Activated naive CD4-positive, alpha-beta T cell treated with anti-CD3 and anti-CD28 coated beads, Interleukin-2, amount 10 ng/mL, durations not matched to agents 7 days and 5 days (primary cell): ENCODE measurements at regions not wholly inside any gene's neighbourhood (a gene's known extent, or its start where the extent isn't known, plus 50 kb on each side); places are given as distances from the start of the nearest gene placed in this dataset.

Experiments used
- CTCF ChIA-PET: fragments of 350-600 bp; sonication (Branson Sonifier 250); formaldehyde crosslinking; loops from one replicate; lab custom pipeline; 2021; ENCODE audit warnings: antibody characterized with exemption; lab: Charles Lee
- DNase-seq: peaks from one replicate; pipeline ENCODE4 v3.0.0-alpha.2; 2020
- H3K27ac Mint-ChIP-seq: one replicate; pipeline ENCODE4 v1.8.0; 2021; ENCODE audit warnings: mild to moderate bottlenecking, moderate library complexity, mixed read lengths
- H3K27me3 Mint-ChIP-seq: one replicate; pipeline ENCODE4 v1.8.0; 2021; ENCODE audit warnings: mild to moderate bottlenecking, mixed read lengths
- H3K36me3 Mint-ChIP-seq: one replicate; pipeline ENCODE4 v1.8.0; 2021; ENCODE audit warnings: mixed read lengths
- H3K4me1 Mint-ChIP-seq: one replicate; pipeline ENCODE4 v1.8.0; 2021; ENCODE audit warnings: mixed read lengths
- H3K4me3 Mint-ChIP-seq: one replicate; pipeline ENCODE4 v1.8.0; 2021; ENCODE audit warnings: mild to moderate bottlenecking, moderate library complexity, mixed read lengths
- H3K9me3 Mint-ChIP-seq: one replicate; pipeline ENCODE4 v1.8.0; 2021; ENCODE audit warnings: mixed read lengths

- no peaks in the 10 kb centered on the region for H3K9me3 Mint-ChIP-seq
- H3K36me3 Mint-ChIP-seq = no peaks in the 10 kb centered on the region
- no peaks in the 10 kb centered on the region for H3K27me3 Mint-ChIP-seq
- CTCF ChIA-PET = no interaction called here
- H3K27ac Mint-ChIP-seq = no peak overlapping the region
- no peaks in the 10 kb centered on the region for H3K4me1 Mint-ChIP-seq
- no peak for DNase-seq
- no peak overlapping the region for H3K4me3 Mint-ChIP-seq
These were observed 1008.3 kb downstream of the PCDH18 start for GRCh38 chr4:136524039-136524438.

- Mint-ChIP-seq H3K36me3 (no peaks in the 10 kb centered on the region), H3K9me3 (no peaks in the 10 kb centered on the region), H3K27me3 (no peaks in the 10 kb centered on the region), H3K4me3 (no peak overlapping the region), H3K4me1 (no peaks in the 10 kb centered on the region), H3K27ac (no peak overlapping the region)
- DNase-seq = no peak
- CTCF ChIA-PET = no interaction called here
These were observed 1015.9 kb downstream of the PCDH18 start for GRCh38 chr4:136516371-136516770.

GRCh38 chr4:136505020-136505419 is 1027.3 kb downstream of the PCDH18 start:
- no peak overlapping the region for H3K27ac Mint-ChIP-seq
- peaks cover 2% of the 10 kb centered on the region for H3K9me3 Mint-ChIP-seq
- H3K4me3 Mint-ChIP-seq = no peak overlapping the region
- H3K4me1 Mint-ChIP-seq = no peaks in the 10 kb centered on the region
- CTCF ChIA-PET = no interaction called here
- H3K36me3 Mint-ChIP-seq = no peaks in the 10 kb centered on the region
- no peaks in the 10 kb centered on the region for H3K27me3 Mint-ChIP-seq
- no peak for DNase-seq

DNA sequence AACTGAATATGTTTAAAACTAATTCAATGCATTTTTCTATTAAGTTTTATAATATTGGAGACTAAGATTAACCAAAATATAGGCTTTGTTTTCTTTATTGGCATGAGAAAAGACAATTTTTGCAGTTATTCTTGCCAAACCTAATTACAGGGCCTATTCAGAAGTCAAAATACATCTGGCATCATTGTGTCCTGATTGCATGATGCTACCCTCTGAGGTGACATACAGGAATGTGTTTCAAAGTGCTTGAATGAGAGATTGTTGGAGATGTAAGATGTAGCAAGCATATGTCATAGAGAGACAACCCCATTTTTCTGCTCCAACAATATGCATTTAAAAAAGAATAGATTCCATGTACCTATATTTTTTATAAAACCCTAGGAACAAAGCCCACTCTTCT is 1036.4 kb downstream of the PCDH18 start:
- H3K36me3 Mint-ChIP-seq = no peaks in the 10 kb centered on the region
- H3K4me3 Mint-ChIP-seq = no peak overlapping the region
- H3K4me1 Mint-ChIP-seq = no peaks in the 10 kb centered on the region
- H3K9me3 Mint-ChIP-seq = no peaks in the 10 kb centered on the region
- H3K27me3 Mint-ChIP-seq = no peaks in the 10 kb centered on the region
- CTCF ChIA-PET = no interaction called here
- no peak for DNase-seq
- no peak overlapping the region for H3K27ac Mint-ChIP-seq

- no peak overlapping the region for H3K4me3 Mint-ChIP-seq
- CTCF ChIA-PET = no interaction called here
- H3K27ac Mint-ChIP-seq = no peak overlapping the region
- no peaks in the 10 kb centered on the region for H3K4me1 Mint-ChIP-seq
- no peaks in the 10 kb centered on the region for H3K9me3 Mint-ChIP-seq
- H3K27me3 Mint-ChIP-seq = no peaks in the 10 kb centered on the region
- no peak for DNase-seq
- H3K36me3 Mint-ChIP-seq = no peaks in the 10 kb centered on the region
These were observed 1037.2 kb downstream of the PCDH18 start for GRCh38 chr4:136495076-136495475.

GRCh38 chr4:136489101-136489500 is 1043.2 kb downstream of the PCDH18 start:
- Mint-ChIP-seq H3K27me3 (no peaks in the 10 kb centered on the region), H3K36me3 (no peaks in the 10 kb centered on the region), H3K4me3 (no peak overlapping the region), H3K9me3 (no peaks in the 10 kb centered on the region), H3K27ac (no peak overlapping the region), H3K4me1 (no peaks in the 10 kb centered on the region)
- CTCF ChIA-PET = no interaction called here
- DNase-seq = no peak

GRCh38 chr4:136484996-136485395 is 1047.3 kb downstream of the PCDH18 start:
- H3K4me3 Mint-ChIP-seq = no peak overlapping the region
- no peak overlapping the region for H3K27ac Mint-ChIP-seq
- H3K27me3 Mint-ChIP-seq = no peaks in the 10 kb centered on the region
- no peaks in the 10 kb centered on the region for H3K4me1 Mint-ChIP-seq
- no peaks in the 10 kb centered on the region for H3K36me3 Mint-ChIP-seq
- H3K9me3 Mint-ChIP-seq = no peaks in the 10 kb centered on the region
- no peak for DNase-seq
- CTCF ChIA-PET = no interaction called here

- CTCF ChIA-PET = no interaction called here
- Mint-ChIP-seq H3K36me3 (no peaks in the 10 kb centered on the region), H3K27ac (no peak overlapping the region), H3K4me3 (no peak overlapping the region), H3K4me1 (no peaks in the 10 kb centered on the region), H3K9me3 (no peaks in the 10 kb centered on the region), H3K27me3 (no peaks in the 10 kb centered on the region)
- no peak for DNase-seq
These were observed 1055.5 kb downstream of the PCDH18 start for GRCh38 chr4:136476753-136477152.

GRCh38 chr4:136471051-136471450 is 1061.2 kb downstream of the PCDH18 start:
- no peak for DNase-seq
- Mint-ChIP-seq H3K36me3 (no peaks in the 10 kb centered on the region), H3K4me3 (no peak overlapping the region), H3K27ac (no peak overlapping the region), H3K9me3 (peaks cover 4% of the 10 kb centered on the region), H3K27me3 (no peaks in the 10 kb centered on the region), H3K4me1 (no peaks in the 10 kb centered on the region)
- CTCF ChIA-PET = no interaction called here

- CTCF ChIA-PET = no interaction called here
- peaks cover 4% of the 10 kb centered on the region for H3K9me3 Mint-ChIP-seq
- no peak overlapping the region for H3K27ac Mint-ChIP-seq
- no peaks in the 10 kb centered on the region for H3K36me3 Mint-ChIP-seq
- no peaks in the 10 kb centered on the region for H3K4me1 Mint-ChIP-seq
- H3K27me3 Mint-ChIP-seq = no peaks in the 10 kb centered on the region
- no peak overlapping the region for H3K4me3 Mint-ChIP-seq
- no peak for DNase-seq
These were observed 1066.6 kb downstream of the PCDH18 start for GRCh38 chr4:136465691-136466090.

GRCh38 chr4:136463941-136464340 is 1068.4 kb downstream of the PCDH18 start:
- Mint-ChIP-seq H3K36me3 (no peaks in the 10 kb centered on the region), H3K4me1 (no peaks in the 10 kb centered on the region), H3K4me3 (no peak overlapping the region), H3K27ac (no peak overlapping the region), H3K9me3 (peaks cover 2% of the 10 kb centered on the region), H3K27me3 (no peaks in the 10 kb centered on the region)
- no peak for DNase-seq
- CTCF ChIA-PET = no interaction called here

- DNase-seq = no peak
- Mint-ChIP-seq H3K36me3 (no peaks in the 10 kb centered on the region), H3K27ac (no peak overlapping the region), H3K9me3 (no peaks in the 10 kb centered on the region), H3K4me3 (no peak overlapping the region), H3K4me1 (no peaks in the 10 kb centered on the region), H3K27me3 (no peaks in the 10 kb centered on the region)
- CTCF ChIA-PET = no interaction called here
These were observed 1070.8 kb downstream of the PCDH18 start for GRCh38 chr4:136461533-136461932.

DNA sequence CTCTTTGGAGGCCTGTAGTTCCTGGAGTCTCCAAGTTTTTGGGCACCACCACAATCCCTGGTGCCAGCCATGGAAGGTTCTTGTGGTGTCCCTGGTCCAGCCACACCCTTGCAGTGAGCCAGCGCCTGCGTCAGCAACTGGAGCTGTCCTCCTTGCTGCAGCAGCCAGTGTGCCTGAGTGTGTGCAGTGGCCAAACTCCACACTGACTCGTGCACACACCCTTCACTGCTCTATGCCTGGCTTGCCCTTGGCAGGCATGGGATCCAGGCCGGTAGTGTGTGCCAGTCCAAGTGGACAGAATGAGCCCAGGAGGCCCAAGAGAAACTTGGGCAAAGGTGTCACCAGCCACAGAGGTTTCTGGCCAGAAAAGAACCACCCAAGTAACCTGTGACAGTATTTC is 1074.0 kb downstream of the PCDH18 start:
- no peaks in the 10 kb centered on the region for H3K27me3 Mint-ChIP-seq
- no peak overlapping the region for H3K4me3 Mint-ChIP-seq
- H3K36me3 Mint-ChIP-seq = no peaks in the 10 kb centered on the region
- H3K4me1 Mint-ChIP-seq = no peaks in the 10 kb centered on the region
- peak; percentile 18 for DNase-seq
- CTCF ChIA-PET = no interaction called here
- H3K9me3 Mint-ChIP-seq = no peaks in the 10 kb centered on the region
- no peak overlapping the region for H3K27ac Mint-ChIP-seq

DNA sequence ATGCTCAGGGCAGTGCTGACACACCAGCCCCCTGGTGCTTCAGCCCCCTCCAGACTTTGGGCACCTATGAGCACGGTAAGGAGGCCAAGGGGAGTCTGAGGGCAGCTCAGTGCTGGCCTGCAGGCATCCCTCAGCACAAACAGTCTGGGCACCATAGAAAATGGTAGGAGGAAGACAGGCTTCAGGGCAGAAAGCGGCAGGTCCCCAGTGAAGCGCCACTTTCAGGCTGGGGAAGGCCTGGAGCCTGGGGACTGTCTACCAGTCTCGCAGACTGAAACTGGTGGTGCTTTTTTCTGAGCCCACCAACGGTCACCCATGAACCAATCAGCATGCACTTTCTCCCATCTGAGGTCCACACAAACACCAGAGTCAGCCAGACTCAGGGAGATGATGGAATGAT is 1074.7 kb downstream of the PCDH18 start:
- Mint-ChIP-seq H3K4me3 (no peak overlapping the region), H3K9me3 (no peaks in the 10 kb centered on the region), H3K27me3 (no peaks in the 10 kb centered on the region), H3K36me3 (no peaks in the 10 kb centered on the region), H3K27ac (no peak overlapping the region), H3K4me1 (no peaks in the 10 kb centered on the region)
- no peak for DNase-seq
- CTCF ChIA-PET = no interaction called here

- CTCF ChIA-PET = no interaction called here
- no peak for DNase-seq
- H3K27ac Mint-ChIP-seq = no peak overlapping the region
- H3K27me3 Mint-ChIP-seq = no peaks in the 10 kb centered on the region
- no peak overlapping the region for H3K4me3 Mint-ChIP-seq
- no peaks in the 10 kb centered on the region for H3K36me3 Mint-ChIP-seq
- no peaks in the 10 kb centered on the region for H3K4me1 Mint-ChIP-seq
- H3K9me3 Mint-ChIP-seq = no peaks in the 10 kb centered on the region
These were observed 1075.3 kb downstream of the PCDH18 start for GRCh38 chr4:136457004-136457403.

DNA sequence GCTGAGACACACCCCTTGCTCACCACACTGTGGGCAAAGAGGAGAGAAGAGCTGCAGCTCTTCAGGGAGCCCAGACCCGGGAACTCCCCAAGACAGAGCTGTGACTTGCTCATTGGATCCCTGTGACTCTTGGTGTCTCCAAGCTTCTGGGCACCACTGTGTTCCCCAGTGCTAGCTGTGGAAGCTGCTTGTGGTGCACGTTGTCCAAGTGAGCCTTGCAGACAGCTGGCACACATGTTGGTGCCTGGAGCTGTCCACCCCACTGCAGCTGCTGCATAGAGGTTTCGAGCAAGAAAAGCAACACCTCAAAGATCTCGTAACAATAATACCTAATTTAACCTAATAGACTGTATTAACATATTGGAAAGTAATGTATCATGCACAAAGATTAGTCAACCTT is 1089.3 kb downstream of the PCDH18 start:
- DNase-seq = no peak
- Mint-ChIP-seq H3K9me3 (peaks cover 2% of the 10 kb centered on the region), H3K4me3 (no peak overlapping the region), H3K36me3 (no peaks in the 10 kb centered on the region), H3K4me1 (no peaks in the 10 kb centered on the region), H3K27ac (no peak overlapping the region), H3K27me3 (no peaks in the 10 kb centered on the region)
- CTCF ChIA-PET = no interaction called here
